WTC11 (cell line): ENCODE measurements at regions not wholly inside any gene's neighbourhood (a gene's known extent, or its start where the extent isn't known, plus 50 kb on each side); places are given as distances from the start of the nearest gene placed in this dataset.

ENCODE experiments used
- ATF2 ChIP-seq: sonication (generic); formaldehyde crosslinking; IDR thresholded peaks from 2 replicates; pipeline ENCODE4 v1.8.1; 2022; ENCODE audit warnings: low read depth, missing genetic modification reagents, borderline replicate concordance
- CTCF ChIP-seq: fragments of 200-600 bp; IDR thresholded peaks from 2 replicates; pipeline ENCODE4 v1.8.0; 2022; ENCODE audit warnings: antibody characterized with exemption
- E2F4 ChIP-seq: sonication (generic); formaldehyde crosslinking; IDR thresholded peaks from 2 replicates; pipeline ENCODE4 v1.8.1; 2022; ENCODE audit warnings: low read depth, mild to moderate bottlenecking, moderate library complexity, missing genetic modification reagents, borderline replicate concordance
- FOXJ3 ChIP-seq: sonication (generic); formaldehyde crosslinking; IDR thresholded peaks from 2 replicates; pipeline ENCODE4 v1.9.0; 2021; ENCODE audit warnings: missing genetic modification reagents, mild to moderate bottlenecking, borderline replicate concordance
- NFE2L1 ChIP-seq: sonication (generic); formaldehyde crosslinking; IDR thresholded peaks from 2 replicates; pipeline ENCODE4 v1.8.1; 2023; ENCODE audit warnings: missing genetic modification reagents
- NR3C1 ChIP-seq: sonication (generic); formaldehyde crosslinking; conservative IDR thresholded peaks from 2 replicates; pipeline ENCODE4 v1.8.1; 2023; ENCODE audit warnings: low read depth, mild to moderate bottlenecking, missing genetic modification reagents
- ZNF232 ChIP-seq: sonication (generic); formaldehyde crosslinking; IDR thresholded peaks from 2 replicates; pipeline ENCODE4 v1.8.0; 2022; ENCODE audit warnings: mild to moderate bottlenecking, missing genetic modification reagents
- ZNF396 ChIP-seq: fragments of 250-450 bp; sonication (Bioruptor Pico); IDR thresholded peaks from 2 replicates; pipeline ENCODE4 v1.8.0; 2021; ENCODE audit warnings: mild to moderate bottlenecking, moderate library complexity, borderline replicate concordance

- TF ChIP-seq E2F4 (CRISPR knock-in tag) = no peak
- no peak for TF ChIP-seq CTCF
- no peak for TF ChIP-seq ATF2 (CRISPR knock-in tag)
- no peak for TF ChIP-seq NFE2L1 (CRISPR knock-in tag)
- TF ChIP-seq NR3C1 = no peak
- no peak for TF ChIP-seq ZNF396 (CRISPR knock-in tag)
- no peak for TF ChIP-seq FOXJ3
- TF ChIP-seq ZNF232 = no peak
These were observed 196.2 kb upstream of the ADRA1D start for GRCh38 chr20:4445331-4445730.
